Vagina (tissue), 2 donors: ENCODE measurements at regions not wholly inside any gene's neighbourhood (a gene's known extent, or its start where the extent isn't known, plus 50 kb on each side); places are given as distances from the start of the nearest gene placed in this dataset.

Experiments
- DNase-seq, 2 donors: peaks; one replicate each; pipeline ENCODE4 v3.0.0-alpha.2; 2017; ENCODE audit errors: extremely low spot score in 2 of 2
- H3K27ac ChIP-seq: fragments of 200-600 bp; sonication (generic); one replicate; pipeline ENCODE4 v1.5.1; 2019
- H3K27me3 ChIP-seq: fragments of 200-600 bp; sonication (generic); one replicate; pipeline ENCODE4 v1.5.1; 2019
- H3K36me3 ChIP-seq, 2 donors: fragments of 200-600 bp; sonication (generic); one replicate each; pipeline ENCODE4 v1.5.1; 2017 to 2019
- H3K4me1 ChIP-seq: fragments of 200-600 bp; sonication (generic); one replicate; pipeline ENCODE4 v1.5.1; 2019
- H3K4me3 ChIP-seq, 2 donors: fragments of 200-600 bp; sonication (generic); 1 replicate in 1 of 2; 2 replicates in 1 of 2; pipeline ENCODE4 v1.5.1; 2016 to 2019
- H3K9me3 ChIP-seq: fragments of 200-600 bp; sonication (generic); one replicate; pipeline ENCODE4 v1.5.1; 2019
- CTCF ChIP-seq, 3 experiments: fragments of 450-650 bp in 2 of 3; fragments of 200-600 bp in 1 of 3; sonication (generic) in 1 of 3; IDR thresholded peaks; one replicate each; pipeline ENCODE4 v1.5.1; 2017 to 2019; ENCODE audit warnings: antibody characterized with exemption in 3 of 3, mild to moderate bottlenecking in 2 of 3, moderate library complexity in 2 of 3
- POLR2A ChIP-seq, 2 donors: fragments of 450-650 bp; IDR thresholded peaks; one replicate each; pipeline ENCODE4 v1.6.1; 2017; ENCODE audit warnings: antibody characterized with exemption in 2 of 2, mild to moderate bottlenecking in 2 of 2, moderate library complexity in 2 of 2
- POLR2AphosphoS5 ChIP-seq, 2 donors: sonication (generic); formaldehyde crosslinking; IDR thresholded peaks; one replicate each; pipeline ENCODE4 v1.9.0; 2017; ENCODE audit warnings: antibody characterized with exemption in 2 of 2, mild to moderate bottlenecking in 2 of 2, low read depth in 1 of 2; ENCODE audit not compliant: insufficient read depth in 1 of 2
- intact Hi-C: fragments of 100-400 bp; cut with DNase I; formaldehyde crosslinking; loops from one replicate; pipeline ENCODE4 v1.15.1; 2023

DNA sequence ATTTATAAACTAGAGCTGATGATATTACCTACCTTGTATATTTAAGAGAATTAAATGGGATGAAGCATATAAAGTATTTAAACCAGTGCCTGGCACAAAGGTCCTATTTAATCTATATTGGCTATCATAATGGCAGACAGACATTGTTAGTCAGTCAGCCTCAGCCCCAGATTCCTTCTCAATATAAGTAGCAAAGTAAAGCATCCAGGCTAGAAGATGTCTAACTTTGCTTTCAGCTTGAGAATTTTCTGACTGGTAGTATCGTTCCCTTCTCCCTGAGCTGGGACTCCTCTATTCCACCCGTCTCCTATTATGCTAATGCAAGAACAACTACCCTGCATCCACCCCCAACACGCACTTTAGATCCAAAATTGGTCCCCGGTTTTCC is 215.7 kb upstream of the SIX2 start:
- intact Hi-C loops: no loop called here
- Histone ChIP-seq H3K27ac (no peak overlapping the region), H3K4me3 (no peak overlapping the region), H3K36me3 (no peaks in the 10 kb centered on the region), H3K4me1 (no peaks in the 10 kb centered on the region), H3K27me3 (no peaks in the 10 kb centered on the region), H3K9me3 (no peaks in the 10 kb centered on the region)
- no peak for TF ChIP-seq POLR2A (IDR thresholded peaks at IDR 0.05)
- TF ChIP-seq CTCF (IDR thresholded peaks at IDR 0.05): no peak
- no peak for TF ChIP-seq POLR2AphosphoS5 (IDR thresholded peaks at IDR 0.05; ENCODE audit: insufficient read depth in 1 of 2, low read depth in 1 of 2)
- no peak for DNase-seq

DNA sequence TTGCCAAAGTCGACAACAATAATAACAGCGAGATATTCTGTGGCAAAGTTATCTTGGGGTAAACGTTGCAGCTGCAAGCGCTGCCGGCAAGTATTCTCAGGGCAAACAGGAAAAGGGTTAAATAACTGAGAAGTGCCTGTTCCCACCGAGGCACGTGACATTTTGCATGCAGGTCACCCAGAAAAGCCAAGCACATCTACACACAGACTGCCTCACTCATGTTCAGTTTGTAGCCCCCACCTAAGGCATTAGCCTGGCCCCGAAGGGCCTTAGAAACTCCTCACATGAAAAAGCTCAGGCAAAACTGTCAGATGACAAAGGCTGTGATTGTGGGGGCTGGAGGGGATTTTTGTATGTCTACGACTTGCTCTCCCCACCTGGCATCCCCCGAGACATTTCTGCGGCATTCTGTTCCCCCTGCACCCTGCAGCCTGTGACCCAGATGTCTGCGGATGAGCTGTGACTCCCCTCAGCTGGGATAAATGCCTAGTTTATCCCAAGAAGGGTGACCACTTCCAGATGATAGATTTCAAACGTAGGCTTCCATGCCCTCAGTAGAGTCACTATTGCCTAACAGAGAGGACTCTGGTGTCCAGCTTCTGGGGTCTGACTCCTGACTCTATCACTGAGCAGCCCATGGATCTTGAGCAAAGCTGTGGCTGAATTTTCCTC is 215.2 kb upstream of the SIX2 start:
- Histone ChIP-seq H3K36me3 (no peaks in the 10 kb centered on the region), H3K4me3 (no peak overlapping the region), H3K9me3 (no peaks in the 10 kb centered on the region), H3K27me3 (no peaks in the 10 kb centered on the region), H3K27ac (no peak overlapping the region), H3K4me1 (no peaks in the 10 kb centered on the region)
- DNase-seq: no peak
- intact Hi-C loops: no loop called here
- TF ChIP-seq CTCF (IDR thresholded peaks at IDR 0.05) (no peak), POLR2AphosphoS5 (IDR thresholded peaks at IDR 0.05; ENCODE audit: insufficient read depth in 1 of 2, low read depth in 1 of 2) (no peak), POLR2A (IDR thresholded peaks at IDR 0.05) (no peak)

- Histone ChIP-seq H3K36me3 (no peaks in the 10 kb centered on the region), H3K4me1 (no peaks in the 10 kb centered on the region), H3K27me3 (no peaks in the 10 kb centered on the region), H3K27ac (no peak overlapping the region), H3K9me3 (no peaks in the 10 kb centered on the region), H3K4me3 (no peak overlapping the region)
- intact Hi-C loops: no loop called here
- TF ChIP-seq CTCF (IDR thresholded peaks at IDR 0.05) (no peak), POLR2AphosphoS5 (IDR thresholded peaks at IDR 0.05; ENCODE audit: insufficient read depth in 1 of 2, low read depth in 1 of 2) (no peak), POLR2A (IDR thresholded peaks at IDR 0.05) (no peak)
- DNase-seq: no peak
These were observed 214.3 kb upstream of the SIX2 start for GRCh38 chr2:45223531-45223930.

DNA sequence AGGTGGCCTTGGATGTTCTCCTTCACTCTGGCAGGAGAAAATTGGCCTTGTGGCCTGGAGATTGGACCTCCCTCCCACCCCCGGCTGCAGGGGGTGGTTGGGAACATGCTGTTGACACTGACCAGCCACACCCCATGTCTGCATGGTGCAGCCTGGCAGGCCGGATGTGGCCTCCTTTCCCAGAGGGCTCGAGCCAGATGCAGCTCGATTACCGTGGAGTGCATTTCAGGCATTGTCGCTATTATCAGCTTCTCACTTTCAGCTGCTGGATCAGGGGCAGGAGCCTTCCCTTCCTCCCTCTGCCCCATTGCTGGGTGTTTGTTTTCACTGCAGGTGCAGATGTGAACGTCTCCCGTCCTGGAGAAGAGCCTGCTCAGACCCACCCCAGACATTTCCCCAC is 211.0 kb upstream of the SIX2 start:
- Histone ChIP-seq H3K4me1 (no peaks in the 10 kb centered on the region), H3K36me3 (no peaks in the 10 kb centered on the region), H3K27me3 (no peaks in the 10 kb centered on the region), H3K9me3 (no peaks in the 10 kb centered on the region), H3K27ac (no peak overlapping the region), H3K4me3 (no peak overlapping the region)
- intact Hi-C loops: no loop called here
- no peak for TF ChIP-seq CTCF (IDR thresholded peaks at IDR 0.05)
- TF ChIP-seq POLR2A (IDR thresholded peaks at IDR 0.05): no peak
- TF ChIP-seq POLR2AphosphoS5 (IDR thresholded peaks at IDR 0.05; ENCODE audit: insufficient read depth in 1 of 2, low read depth in 1 of 2): no peak
- no peak for DNase-seq

- Histone ChIP-seq H3K4me1 (no peaks in the 10 kb centered on the region), H3K9me3 (no peaks in the 10 kb centered on the region), H3K4me3 (no peak overlapping the region), H3K27me3 (no peaks in the 10 kb centered on the region), H3K36me3 (no peaks in the 10 kb centered on the region), H3K27ac (no peak overlapping the region)
- intact Hi-C loops: no loop called here
- no peak for DNase-seq
- TF ChIP-seq POLR2A (IDR thresholded peaks at IDR 0.05): no peak
- TF ChIP-seq CTCF (IDR thresholded peaks at IDR 0.05): no peak
- TF ChIP-seq POLR2AphosphoS5 (IDR thresholded peaks at IDR 0.05; ENCODE audit: insufficient read depth in 1 of 2, low read depth in 1 of 2): no peak
These were observed 209.7 kb upstream of the SIX2 start for GRCh38 chr2:45218931-45219339.
